ENCODE measurements at regions not wholly inside any gene's neighbourhood (a gene's known extent, or its start where the extent isn't known, plus 50 kb on each side); places are given as distances from the start of the nearest gene placed in this dataset.

DNA sequence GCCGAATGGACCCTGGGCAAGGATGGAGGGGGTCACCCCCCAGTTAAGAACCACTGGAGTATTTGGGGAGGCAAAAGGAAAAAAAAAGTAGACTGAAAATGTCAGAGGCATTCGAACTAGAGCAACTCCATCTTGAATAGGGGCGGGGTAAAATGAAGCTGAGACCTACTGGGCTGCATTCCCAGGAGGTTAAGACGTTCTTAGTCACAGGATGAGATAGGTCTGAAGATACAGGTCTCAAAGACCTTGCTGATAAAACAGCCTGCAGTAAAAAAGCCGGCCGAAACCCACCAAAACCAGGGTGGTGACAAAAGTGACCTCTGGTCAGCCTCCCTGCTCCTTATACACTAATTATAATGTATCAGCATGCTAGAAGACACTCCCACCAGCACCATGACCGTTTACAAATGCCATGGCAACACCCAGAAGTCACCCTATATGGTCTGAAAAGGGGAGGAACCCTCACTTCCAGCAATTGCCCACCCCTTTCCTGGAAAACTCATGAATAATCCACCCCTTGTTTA, 70.4 kb upstream of the KCNG1 start:
- TF ChIP-seq BRD4 (IDR thresholded peaks at IDR 0.05) = no peak
- TF ChIP-seq, protein P1, sequence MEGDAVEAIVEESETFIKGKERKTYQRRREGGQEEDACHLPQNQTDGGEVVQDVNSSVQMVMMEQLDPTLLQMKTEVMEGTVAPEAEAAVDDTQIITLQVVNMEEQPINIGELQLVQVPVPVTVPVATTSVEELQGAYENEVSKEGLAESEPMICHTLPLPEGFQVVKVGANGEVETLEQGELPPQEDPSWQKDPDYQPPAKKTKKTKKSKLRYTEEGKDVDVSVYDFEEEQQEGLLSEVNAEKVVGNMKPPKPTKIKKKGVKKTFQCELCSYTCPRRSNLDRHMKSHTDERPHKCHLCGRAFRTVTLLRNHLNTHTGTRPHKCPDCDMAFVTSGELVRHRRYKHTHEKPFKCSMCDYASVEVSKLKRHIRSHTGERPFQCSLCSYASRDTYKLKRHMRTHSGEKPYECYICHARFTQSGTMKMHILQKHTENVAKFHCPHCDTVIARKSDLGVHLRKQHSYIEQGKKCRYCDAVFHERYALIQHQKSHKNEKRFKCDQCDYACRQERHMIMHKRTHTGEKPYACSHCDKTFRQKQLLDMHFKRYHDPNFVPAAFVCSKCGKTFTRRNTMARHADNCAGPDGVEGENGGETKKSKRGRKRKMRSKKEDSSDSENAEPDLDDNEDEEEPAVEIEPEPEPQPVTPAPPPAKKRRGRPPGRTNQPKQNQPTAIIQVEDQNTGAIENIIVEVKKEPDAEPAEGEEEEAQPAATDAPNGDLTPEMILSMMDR (IDR thresholded peaks at IDR 0.05 in 2 of 3, conservative IDR thresholded peaks at IDR 0.05 in 1 of 3; ENCODE audit: insufficient read depth in 2 of 3, low read depth in 1 of 3, low read length in 3 of 3) = no peak
- no peak for TF ChIP-seq PCBP2 (IDR thresholded peaks at IDR 0.05; ENCODE audit: low read depth, low read length, poor library complexity, severe bottlenecking)
- peak; percentile 78; the same call in 1 of the 2 replicates for TF ChIP-seq E2F3 (CRISPR knock-in tag; IDR thresholded peaks at IDR 0.05)
- no peak for TF ChIP-seq FOXP1 (CRISPR knock-in tag; IDR thresholded peaks at IDR 0.05)
- TF ChIP-seq, protein P2, sequence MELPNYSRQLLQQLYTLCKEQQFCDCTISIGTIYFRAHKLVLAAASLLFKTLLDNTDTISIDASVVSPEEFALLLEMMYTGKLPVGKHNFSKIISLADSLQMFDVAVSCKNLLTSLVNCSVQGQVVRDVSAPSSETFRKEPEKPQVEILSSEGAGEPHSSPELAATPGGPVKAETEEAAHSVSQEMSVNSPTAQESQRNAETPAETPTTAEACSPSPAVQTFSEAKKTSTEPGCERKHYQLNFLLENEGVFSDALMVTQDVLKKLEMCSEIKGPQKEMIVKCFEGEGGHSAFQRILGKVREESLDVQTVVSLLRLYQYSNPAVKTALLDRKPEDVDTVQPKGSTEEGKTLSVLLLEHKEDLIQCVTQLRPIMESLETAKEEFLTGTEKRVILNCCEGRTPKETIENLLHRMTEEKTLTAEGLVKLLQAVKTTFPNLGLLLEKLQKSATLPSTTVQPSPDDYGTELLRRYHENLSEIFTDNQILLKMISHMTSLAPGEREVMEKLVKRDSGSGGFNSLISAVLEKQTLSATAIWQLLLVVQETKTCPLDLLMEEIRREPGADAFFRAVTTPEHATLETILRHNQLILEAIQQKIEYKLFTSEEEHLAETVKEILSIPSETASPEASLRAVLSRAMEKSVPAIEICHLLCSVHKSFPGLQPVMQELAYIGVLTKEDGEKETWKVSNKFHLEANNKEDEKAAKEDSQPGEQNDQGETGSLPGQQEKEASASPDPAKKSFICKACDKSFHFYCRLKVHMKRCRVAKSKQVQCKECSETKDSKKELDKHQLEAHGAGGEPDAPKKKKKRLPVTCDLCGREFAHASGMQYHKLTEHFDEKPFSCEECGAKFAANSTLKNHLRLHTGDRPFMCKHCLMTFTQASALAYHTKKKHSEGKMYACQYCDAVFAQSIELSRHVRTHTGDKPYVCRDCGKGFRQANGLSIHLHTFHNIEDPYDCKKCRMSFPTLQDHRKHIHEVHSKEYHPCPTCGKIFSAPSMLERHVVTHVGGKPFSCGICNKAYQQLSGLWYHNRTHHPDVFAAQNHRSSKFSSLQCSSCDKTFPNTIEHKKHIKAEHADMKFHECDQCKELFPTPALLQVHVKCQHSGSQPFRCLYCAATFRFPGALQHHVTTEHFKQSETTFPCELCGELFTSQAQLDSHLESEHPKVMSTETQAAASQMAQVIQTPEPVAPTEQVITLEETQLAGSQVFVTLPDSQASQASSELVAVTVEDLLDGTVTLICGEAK (IDR thresholded peaks at IDR 0.05) = no peak
- TF ChIP-seq, protein P2 (CRISPR knock-in tag; IDR thresholded peaks at IDR 0.05) = no peak
- no peak for TF ChIP-seq ZNF124 (CRISPR knock-in tag; IDR thresholded peaks at IDR 0.05)
- no peak for TF ChIP-seq POLR2AphosphoS2 (IDR thresholded peaks at IDR 0.05; ENCODE audit: low read length)
- no peak for TF ChIP-seq EZH2 (IDR thresholded peaks at IDR 0.05; ENCODE audit: borderline replicate concordance, low read depth, low read length)
- TF ChIP-seq HDAC1 (IDR thresholded peaks at IDR 0.05) = no peak

Data from K562 (cell line).